Amniotic epithelial cell (primary cell): ENCODE measurements at regions not wholly inside any gene's neighbourhood (a gene's known extent, or its start where the extent isn't known, plus 50 kb on each side); places are given as distances from the start of the nearest gene placed in this dataset.

ENCODE experiments used
- DNase-seq: peaks from one replicate; pipeline ENCODE4 v3.0.0-alpha.2; 2010; ENCODE audit warnings: low read depth

- DNase-seq, result peak; percentile 72
Measured at GRCh38 chr5:159864885-159865691, 51.2 kb upstream of the ADRA1B start.

GRCh38 chr5:159866093-159866492 lies 50.2 kb upstream of the ADRA1B start:
- no peak for DNase-seq
